Kidney capillary endothelial cell (primary cell): ENCODE measurements at regions not wholly inside any gene's neighbourhood (a gene's known extent, or its start where the extent isn't known, plus 50 kb on each side); places are given as distances from the start of the nearest gene placed in this dataset.
A peak's percentile ranks its signal among the peaks of the same experiment; 100 is the strongest.
"Not testable (repeated sequence)": the region's sequence is repeated elsewhere in the genome, so short reads cannot be mapped to it uniquely, and the experiment has no call there.

ENCODE experiments used
- DNase-seq: peaks from one replicate; pipeline ENCODE4 v3.0.0-alpha.2; 2018; ENCODE audit warnings: low spot score

DNA sequence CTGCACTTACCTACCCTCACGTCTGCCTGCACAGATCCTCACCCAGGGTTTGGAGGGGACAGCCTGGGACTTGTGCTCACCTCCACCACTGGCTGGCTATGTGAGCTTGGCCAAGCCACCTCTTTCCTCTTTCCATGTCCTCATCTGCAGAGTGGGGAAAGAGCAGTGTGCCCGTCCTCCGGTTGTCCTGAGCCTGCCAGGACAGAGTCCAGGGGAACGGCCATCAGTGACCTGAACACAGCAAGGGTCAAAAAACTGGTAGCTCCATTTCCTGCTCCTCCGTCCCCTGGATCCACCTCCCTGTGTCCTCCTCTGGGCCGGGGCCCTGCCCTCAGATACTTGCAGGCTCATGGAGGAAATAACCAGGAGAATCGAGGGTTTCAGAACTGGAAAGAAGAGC, 187.7 kb downstream of the OLFM1 start:
- DNase-seq = no peak

DNA sequence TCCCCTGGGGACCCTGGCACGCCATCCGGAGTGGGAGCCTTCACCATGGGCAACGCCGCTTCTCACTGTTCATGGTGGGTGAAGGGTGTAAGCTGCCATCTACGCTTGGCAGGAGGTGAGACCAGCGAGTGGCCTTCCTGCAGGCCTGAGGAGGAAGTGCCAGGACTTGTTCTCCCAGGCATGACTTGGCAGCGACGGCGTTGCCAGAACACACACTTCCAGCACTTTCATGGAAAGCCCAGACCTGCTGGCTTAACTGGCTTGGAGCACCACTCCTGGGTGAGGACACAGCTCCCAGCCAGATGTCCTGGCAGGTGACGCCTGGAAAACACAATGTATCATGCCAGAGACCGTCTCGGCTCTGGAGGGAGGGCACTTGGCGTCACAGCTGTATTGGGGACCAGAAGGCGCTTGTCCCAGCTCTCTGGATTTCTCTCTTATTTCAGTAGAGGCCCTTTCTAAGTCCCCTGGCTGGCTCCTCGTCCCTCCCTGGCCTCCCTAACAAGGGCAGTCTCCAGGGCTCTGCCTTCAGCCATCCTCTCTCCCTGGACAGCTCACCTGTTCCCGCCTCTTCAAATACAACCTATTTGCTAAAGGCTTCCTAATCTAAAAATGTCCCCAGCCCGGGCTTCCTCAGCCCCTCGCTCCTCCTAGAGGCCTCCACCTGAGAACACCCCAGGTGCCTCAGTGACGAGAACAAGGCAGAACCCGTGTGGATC, 188.3 kb downstream of the OLFM1 start:
- no peak for DNase-seq

DNA sequence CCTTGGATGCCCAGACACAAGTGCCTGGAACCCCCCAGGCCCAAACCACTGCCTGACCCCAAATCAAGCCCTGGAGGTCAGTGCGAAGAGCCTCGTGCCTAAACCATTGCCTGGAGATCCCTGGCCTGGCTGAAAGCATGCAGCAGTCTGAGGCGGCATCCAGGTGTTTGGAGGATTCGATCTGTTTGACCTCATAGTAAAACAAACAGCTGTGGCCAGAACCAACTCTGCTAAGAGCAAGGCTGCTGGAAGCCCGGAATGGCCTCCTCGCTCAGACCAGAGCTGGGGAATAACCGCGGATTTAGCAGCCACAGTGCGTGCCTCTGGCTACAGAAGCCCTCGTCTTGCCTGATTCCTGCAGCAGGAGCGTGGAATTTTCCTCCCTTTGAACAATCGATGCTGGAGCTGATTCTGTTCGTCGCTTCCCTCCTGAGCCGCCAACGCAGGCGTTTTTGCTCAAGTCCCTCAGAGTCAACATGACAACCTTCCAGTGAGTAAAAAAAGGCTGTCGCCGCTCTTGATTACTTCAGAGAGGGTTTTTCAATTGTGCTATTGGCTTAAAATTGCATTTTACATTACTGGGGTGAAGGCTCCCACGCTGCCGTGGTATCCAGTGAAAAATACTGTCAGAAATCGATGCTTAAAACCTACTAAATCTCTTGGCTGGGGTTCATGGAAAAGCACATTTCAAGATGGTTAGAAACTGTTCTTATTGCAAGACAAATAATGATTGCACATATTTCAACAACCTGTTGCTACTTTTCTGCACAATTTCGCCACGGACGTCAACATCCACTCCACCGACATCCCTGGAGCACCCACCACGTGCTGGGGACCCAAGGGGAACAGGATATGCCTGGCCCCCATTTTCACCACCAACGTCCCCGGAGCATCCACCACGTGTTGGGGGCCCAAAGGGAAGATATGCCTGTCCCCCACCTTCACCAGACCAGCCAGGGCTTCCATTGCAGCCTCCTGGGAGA, 190.0 kb downstream of the OLFM1 start:
- DNase-seq = no peak

DNA sequence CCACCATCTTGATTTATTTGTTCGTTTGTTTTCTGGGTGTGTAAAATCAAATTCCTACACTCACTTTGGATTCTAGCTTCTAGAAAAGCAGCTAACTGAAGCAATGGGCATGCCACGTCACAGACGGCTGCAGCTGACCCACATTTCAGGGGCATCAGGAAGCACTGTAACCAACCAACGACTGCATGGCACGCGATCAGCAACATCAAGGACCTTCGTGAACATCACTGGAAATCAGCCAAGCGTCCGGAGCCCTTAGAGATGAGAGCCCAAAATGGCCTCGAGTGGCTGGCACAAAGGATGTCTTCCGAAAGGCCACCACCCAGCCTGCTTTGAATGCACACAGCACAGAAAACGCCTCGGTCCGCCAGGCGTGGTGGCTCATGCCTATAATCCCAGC, 191.1 kb downstream of the OLFM1 start:
- DNase-seq = no peak

DNA sequence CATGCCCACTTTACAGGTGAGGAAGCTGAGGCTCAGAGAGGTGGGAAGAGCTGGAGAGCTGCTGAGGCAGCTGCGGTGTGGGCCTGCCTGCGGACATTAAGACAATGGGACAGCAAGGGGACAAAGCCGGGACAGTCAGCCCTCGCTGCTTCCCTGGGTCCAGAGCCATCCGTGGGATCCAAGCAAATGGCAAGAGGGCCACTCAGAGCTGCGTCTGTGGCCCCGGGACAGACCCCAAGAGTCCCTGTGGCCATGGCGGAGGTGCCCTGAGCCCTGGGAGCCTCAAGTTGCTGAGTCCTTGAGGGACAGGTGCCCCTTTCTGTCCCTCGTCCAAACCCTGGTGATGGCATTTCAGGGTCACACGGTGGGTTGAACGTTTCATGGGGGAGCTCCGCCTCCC, 191.9 kb downstream of the OLFM1 start:
- no peak for DNase-seq

DNA sequence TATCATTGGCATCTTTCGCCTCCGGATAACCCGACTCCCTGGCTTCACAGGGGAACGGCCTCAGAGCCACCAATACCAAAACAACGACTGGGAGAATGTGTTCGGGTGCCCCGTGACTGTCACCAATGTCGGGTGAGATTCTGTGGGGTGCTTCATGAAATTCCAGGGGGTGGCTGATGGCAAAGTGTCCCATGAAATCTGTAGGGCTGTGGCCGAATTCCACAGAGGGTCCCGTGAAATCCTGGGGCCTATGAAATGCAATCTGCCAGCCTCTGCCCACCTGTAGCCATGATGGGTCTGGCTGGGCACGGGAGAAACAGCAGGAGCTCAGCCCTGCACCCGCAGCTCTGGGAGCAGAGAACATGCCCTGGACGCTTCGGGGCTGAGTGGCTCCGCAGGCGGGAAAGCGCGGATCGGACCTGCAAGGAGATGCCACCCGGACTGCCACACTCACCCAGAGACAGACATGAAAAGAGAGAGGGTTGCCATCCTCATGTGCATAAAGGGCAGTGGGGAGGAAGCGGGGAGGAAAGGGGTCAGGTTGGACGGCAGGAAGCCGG, 192.4 kb downstream of the OLFM1 start:
- DNase-seq = no peak

DNA sequence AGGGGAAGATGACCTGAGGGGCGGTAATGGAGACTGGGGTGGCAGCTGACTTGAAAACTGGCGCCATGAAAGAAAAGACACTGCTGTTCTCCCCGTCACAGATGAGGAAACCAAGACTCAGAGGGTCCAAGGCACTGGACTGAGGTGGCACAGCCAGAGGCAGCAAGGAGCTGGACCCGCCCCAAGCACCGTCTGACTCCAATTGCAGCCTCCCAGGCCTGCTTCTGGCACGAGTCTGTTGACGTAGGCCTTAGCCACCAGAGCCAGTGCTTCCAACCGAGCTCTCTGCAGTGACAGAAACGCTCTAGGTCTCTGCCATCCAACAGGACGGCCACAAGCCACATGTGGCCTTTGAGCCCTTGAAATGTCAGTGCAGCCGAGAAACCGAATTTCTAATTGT, 193.2 kb downstream of the OLFM1 start:
- no peak for DNase-seq

DNA sequence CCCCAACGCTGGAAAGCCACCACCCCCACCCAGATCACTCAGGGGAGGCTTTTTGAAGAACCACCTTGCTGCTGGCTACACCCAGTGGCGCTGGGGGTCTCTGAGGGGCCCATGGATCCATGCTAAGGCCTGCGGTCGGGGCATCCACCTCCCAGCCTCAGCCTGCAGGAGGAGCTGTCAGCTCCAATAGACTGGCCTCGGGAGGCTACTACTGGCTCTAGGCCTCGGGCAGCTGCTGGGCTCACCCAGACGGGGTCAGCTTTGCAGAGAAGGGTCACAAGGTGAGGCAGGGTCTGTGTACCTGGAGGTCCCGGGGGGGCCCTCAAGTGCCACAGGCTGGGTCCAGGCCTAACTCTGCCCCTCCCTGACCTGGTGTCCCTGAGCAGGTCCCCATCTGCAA, 193.7 kb downstream of the OLFM1 start:
- DNase-seq = no peak

DNA sequence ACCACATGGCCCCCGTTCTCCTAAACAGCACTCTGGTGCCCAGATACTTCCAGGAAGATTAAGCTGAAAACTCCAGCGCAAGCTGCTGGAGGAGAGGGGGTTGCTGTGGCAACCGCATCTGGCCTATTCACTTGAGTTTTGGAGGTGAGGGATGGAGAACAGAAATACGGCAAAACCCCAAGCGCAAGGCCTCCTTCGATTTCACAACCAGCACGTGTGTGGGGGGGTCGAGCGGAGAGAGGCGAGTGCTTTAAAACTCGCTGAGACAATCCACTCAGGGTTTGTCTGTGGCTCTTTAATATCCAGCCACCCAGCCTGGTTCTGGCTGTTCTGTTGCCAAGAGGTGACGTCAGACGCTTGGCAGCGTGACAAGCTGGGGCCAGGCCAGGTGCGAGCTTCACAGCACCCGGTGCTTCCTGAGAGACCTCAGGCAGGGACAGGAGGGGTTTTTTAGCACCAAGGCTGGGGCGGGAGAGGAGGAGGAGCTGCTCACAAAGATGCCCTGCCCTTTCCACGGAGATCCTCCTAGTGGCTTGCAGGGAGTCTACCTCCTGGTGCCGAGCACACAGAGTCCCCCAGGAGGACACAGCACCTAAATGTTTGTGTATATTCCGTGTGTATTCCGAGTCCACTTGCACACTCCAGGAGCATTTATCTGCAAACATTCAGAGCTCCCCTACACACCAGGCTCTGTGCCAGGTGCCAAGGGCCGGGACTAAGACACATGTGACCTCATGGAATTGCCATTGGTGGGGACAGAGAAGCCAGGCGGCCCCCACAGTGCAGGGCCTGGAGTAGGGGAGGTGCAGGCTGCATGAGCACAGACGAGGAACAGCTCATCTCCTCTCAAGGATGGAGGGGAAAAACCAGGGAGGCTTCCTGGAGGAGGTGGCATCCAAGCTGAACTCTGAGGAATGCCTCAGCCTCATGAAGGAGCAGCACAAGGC, 194.6 kb downstream of the OLFM1 start:
- DNase-seq = no peak

DNA sequence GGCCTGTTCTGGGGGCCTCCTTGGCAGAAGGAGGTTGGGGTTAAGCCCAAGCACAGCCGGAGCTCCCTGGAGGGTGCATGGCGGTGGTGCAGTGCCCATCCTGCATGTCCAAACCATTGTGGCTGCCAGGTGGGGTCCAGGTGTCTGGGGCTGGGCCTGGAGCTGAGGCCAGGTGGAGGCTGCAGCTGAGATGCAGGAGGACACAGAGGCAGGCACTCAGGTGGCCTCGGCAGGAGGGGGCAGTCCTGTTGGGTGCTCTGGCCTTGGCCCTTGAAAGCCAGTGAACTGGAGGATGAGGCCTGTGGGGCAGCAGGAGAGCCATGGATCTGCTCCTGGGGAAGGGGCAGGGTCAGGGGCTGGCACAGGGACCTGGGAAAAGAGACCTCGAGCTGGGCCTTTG, 195.3 kb downstream of the OLFM1 start:
- DNase-seq = no peak

DNA sequence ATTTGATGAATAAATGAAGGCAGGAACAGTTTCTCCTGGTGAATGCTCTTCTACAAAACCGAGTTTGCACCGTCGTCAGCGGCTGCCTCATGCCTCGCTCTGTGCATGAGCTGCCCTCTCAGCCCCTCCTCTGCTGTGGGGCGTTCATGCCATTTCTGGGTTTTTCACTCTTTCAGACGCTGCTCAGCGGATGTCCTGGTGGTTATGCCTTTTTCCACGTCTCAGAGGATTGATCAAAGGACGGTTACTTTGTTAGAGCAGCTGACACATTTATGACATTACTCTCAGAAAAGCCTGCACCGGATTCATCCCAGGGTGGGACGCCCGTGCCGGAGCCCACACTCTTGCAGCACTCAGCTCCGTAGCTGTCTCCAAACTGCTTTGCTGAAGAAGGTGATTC, 195.9 kb upstream of the PPP1R26 start:
- DNase-seq = no peak

DNA sequence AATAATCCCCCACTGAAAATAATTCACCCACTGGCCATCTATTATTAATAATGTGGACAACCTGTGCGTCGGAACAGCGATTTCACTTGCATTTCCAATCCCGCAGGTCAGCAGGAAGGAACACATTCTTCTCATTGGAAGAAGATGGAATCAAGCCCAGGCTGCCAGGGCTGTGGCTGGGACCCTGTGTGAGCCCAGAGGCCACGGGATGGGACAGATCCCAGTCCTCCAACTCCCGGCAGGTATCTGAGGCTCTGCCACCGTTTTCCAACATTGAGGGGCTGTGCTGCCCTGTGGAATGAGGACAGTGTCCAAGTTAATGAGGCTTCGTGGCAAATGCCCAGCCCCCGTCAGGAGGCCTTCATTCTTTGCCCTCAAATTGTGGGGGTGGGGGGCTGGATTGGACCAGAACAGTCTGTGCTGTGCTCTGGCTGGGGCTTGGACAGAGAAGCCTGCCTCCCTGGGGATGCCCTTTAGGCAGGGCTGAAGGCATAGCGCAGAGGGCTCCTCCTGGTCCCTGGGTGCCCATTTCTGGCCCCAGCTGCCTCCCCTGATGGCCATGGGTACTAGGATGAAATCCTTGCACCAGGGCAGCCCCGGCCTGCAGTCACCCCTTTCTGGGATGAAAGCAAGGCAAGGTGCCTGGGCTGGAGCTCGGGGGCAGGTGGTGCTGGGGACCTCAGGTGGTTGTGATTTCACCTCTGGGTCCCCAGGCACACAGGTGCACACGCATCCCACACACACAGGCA, 195.0 kb upstream of the PPP1R26 start:
- DNase-seq = no peak

DNA sequence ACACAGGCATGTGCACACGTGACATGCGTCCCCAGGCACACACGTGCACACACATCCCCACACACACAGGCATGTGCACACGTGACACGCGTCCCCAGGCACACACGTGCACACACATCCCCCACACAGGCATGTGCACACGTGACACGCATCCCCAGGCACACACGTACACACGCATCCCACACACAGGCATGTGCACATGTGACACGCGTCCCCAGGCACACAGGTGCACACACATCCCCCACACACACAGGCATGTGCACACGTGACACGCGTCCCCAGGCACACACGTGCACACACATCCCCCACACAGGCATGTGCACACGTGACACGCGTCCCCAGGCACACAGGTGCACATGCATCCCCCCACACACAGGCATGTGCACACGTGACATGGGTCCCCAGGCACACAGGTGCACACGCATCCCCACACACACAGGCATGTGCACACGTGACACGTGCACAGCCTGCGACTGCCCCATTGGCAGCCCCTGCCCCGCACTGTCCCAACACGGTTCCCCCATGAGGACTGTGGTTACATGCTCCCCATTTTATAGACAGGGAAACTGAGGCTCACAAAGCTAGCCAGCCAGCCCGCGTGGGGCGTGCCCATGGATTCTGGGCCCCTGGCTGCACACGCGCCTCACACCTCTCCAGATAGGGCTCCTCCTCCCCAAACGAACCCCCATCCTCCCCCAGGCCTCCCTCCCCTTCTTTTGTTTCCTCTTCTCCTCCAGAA, 193.2 kb upstream of the PPP1R26 start:
- DNase-seq = not testable (repeated sequence)

DNA sequence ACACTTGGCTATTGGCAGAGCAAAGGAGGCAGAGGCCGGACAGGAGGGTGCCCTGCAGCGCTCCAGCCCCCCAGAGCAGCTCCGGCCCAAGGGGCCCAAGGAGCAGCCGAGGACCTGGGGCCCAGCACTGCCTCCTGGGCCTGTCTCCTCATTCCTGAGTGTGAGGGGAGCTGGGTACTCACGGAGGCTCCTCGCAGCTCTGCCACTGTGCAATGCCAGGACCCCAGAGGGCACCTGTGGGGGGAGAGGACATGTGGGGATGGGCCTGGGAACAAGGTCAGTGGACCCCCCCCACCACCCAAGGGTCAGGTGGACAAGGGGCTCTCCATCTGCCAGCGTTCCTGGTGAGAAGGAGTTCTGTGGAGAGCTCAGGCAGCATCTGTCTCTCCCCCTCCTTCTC, 192.6 kb upstream of the PPP1R26 start:
- DNase-seq = no peak

DNA sequence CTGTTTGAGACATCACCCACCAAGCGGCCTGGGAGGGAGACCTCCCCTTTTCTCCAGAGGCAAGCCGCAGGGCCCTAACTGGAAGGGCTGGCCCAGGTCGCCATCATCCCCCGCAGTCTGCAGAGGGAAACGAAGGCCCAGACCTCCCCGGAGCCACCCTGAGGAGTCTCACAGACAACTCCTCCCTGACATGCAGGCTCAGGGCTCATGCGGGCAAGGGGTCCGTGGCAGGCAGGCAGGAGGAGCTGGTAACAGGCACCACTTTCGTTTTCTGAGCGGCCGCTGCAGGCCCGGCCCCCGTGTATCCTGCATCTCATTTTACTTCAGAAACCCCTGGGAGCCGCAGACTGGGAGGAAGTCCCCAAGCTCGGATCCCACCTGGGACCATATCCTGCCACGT, 192.0 kb upstream of the PPP1R26 start:
- DNase-seq = no peak

DNA sequence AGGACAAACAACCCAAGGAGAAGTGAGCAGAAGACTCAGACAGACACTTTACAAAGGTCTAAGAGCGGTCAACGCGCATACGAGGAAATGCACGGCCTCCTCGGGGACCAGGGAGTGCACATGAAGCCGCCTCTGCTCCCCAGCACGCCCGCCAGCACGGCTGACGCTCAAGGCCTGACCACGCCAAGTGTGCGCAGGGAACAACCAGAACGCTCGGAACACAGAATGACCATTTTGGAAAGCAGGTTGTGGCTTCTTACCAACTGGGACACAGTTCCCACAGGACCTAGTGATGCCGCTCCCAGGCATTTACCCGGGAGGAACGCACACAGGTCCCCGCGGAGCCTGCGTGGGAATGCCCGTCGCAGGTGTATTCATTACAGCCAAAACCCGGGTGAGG, 191.5 kb upstream of the PPP1R26 start:
- DNase-seq = no peak

DNA sequence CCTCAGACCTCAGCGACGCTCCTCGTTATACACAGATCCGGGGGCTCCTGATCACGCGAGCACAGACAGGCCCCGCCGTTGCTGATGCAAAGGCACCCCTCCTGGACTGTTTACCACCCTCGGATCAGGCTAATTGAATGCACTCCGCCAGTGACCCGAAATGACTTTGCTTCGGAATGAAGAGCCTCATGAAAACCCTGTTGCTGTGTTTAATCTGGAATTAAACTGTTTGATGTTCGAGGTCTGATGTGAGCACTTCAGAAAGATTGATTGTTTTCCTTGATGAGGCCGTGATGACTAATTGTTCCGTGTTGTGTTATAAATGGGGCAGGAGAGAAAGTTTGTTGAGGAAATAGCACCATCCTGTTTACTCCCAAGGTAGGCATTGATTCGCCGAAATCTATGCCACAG, 190.5 kb upstream of the PPP1R26 start:
- DNase-seq = peak; percentile 10

DNA sequence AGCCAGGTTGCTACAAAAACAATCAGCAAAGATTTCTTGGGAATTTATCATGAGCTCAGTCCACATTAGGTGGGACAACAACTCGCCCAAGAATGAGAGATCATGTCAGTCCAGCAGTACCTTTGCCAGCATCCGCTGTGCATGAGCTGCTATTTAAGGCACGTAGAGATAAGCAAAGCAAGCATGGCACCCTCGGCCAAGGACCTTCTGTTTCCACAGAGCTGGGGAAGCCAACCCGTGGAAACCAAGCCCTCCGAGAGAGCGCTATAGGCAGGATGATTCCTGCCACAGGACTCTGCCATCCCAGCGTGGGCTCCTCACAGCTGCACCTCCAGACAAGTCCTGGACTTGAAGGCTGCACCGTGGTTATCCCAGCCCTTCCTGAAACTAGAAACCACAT, 189.5 kb upstream of the PPP1R26 start:
- DNase-seq = no peak

DNA sequence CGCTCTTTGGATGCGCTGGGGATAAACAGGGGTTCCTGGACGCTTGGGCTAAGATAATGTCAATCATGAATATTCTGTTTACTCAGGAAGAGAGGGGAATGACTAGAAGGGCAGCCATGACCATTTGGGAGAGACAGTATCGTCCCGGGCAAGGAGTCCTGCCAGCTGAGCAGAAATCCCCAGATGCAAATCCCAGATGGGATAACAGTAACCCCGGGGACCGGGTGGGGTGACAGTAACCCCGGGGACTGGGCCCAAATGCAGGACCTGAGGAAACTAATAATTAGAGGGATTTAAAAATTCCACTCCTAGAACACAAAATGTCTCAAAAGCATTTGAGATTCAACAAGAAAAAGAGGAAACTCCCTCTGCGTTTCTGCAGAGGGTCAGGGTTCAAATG, 189.0 kb upstream of the PPP1R26 start:
- no peak for DNase-seq

DNA sequence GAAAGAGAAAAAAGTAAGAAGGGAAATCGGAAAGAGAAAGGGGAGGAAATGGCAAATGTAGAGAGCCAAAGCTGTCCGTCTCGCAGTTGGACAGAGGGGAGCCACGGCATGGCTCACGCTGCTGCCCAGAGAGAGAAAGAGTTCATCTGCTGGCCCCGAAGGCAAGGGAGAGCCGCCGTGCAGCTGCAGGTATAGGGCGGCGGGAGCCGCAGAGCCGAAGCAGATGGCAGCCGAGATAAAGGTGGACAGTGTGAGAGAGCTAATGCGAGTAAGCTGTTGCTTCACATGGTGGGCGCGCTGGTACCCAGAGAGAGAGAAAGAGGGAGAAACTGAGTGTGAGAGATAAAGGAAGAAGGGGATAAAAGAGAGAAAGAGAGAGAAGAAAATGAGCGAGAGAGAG, 188.4 kb upstream of the PPP1R26 start:
- no peak for DNase-seq

DNA sequence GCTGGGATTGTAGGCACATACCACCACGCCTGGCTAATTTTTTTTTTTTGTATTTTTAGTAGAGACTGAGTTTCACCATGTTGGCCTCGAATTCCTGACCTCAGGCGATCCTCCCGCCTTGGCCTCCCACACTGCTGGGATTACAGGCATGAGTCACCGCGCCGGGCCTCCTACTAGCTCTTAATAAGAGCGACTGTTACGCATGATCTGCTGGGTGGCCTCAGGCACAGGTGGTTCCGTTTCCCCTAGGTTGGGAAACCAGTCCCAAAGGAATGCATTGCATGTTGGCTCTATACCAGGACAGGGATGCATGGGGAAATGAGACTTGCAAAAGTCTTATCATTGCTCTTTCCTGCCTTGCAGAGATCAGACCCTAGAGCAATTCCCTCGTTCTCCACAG, 184.7 kb upstream of the PPP1R26 start:
- no peak for DNase-seq
